ENCODE measurements at regions not wholly inside any gene's neighbourhood (a gene's known extent, or its start where the extent isn't known, plus 50 kb on each side); places are given as distances from the start of the nearest gene placed in this dataset.
"Not testable (repeated sequence)": the region's sequence is repeated elsewhere in the genome, so short reads cannot be mapped to it uniquely, and the experiment has no call there.

DNA sequence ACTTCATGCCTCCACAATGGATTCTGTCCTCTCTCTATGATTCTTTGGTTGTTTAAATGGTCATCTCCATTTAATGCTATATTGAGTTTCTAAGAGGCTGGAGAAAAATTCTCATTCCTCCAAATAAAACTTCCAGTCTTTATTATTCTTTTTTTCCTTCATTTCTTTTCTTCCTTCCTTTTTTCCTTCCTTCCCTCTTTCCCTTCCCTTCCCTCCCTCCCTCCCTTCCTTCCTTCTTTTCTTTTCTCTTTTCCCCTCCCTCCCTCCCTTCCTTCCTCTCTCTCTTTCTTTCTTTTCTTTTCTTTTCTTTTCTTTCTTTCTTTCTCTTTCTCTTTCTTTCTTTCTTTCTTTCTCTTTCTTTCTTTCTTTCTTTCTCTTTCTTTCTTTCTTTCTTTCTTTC lies 386.1 kb upstream of the PROX1 start:
- DNase-seq = not testable (repeated sequence)

DNA sequence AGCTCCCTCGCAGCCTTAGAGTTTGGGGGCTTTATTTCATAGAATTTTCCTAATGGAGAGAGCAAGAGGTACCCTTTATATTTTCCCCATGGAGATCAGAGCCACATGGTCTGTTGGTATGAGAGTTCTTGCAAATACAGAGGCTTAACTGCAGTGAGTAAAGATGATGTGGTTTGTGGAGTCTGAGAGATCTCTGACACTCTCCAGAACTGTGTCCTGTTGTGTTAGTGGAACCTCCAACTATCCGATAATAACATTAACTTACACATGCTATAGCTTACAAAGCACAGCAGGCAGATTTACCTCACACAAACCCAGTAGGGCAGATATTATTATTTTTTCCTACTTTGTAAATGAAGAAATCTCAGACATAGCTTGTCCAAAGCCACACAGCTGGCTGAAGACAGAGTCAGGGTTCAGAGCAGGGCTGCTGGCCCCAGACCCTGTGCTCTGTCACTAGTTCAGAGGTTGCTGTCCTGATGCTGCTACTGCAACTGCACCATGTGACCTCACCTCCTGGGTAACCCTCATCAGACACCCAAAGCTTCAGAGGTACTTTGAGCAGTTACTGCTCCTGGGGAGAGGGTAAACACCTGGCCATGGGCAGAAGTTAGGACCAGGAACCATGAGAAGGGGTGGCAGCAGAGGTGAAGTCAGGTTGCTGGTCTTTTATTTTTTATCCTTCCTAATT lies 384.8 kb upstream of the PROX1 start:
- DNase-seq = no peak

DNA sequence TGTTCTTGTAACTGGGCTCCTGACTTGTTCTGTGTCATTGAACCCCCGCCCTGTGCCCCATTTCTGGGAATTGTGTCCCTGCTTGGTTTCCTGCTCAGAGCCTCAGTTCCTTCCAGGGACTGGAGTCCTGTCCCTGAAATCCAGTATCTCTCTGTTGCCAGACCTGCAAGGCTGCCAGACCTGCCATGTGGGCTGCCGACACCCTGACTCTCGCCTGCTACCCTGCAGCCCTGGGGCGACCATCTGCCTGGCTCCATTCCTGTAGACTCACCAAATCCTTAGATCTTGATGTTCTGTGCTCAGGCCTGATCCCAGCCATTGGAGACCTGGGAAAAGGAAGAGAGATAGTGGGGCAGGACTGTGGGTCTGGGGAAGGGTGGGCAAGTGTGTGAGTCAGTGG lies 383.3 kb upstream of the PROX1 start:
- DNase-seq = no peak

DNA sequence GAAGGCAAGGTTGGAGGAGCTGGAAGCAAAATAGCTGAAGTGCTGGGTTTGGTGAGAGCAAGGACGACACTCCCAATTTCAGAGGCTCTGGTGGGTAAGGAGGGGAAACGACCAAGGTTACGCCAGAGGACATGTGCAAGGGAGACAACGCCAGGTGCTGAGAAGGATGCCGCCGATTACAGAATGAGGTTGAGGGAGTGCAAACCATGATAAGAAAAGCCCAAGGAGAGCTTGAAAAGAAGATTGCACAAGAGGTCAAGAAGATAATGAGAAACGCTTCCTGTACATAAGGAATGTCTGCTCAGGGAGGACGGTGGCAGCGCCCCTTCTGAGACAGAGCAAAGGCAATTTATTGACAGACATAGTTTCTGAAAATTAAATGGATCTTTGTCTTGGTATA lies 382.0 kb upstream of the PROX1 start:
- no peak for DNase-seq

DNA sequence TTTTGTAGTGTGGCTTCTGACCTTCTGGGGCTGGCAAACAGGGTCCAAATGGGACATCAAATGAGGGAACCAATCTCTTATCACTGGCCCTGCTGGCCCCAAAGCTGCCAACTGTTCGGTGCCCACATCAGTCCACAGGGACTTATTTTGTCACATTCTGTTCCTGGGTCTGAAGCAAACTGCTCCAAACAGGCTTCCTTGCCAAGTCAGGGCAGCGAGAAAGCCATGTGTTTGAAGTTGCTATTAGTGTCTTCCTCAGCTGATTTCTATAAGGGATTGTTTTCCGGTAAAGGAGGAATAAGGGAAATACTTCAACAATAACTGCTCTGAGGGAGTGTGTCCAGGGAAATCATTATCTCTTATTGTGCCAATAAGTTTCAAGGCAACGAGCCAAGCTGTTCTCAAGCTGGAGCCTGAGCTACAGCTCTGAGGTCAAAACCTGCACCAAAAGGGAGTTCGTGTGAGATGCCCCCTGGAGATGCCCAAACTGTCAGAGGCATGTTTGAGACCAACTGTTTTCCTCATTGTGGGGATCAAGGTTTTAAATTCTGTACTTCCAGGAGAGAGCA lies 381.4 kb upstream of the PROX1 start:
- DNase-seq = no peak

DNA sequence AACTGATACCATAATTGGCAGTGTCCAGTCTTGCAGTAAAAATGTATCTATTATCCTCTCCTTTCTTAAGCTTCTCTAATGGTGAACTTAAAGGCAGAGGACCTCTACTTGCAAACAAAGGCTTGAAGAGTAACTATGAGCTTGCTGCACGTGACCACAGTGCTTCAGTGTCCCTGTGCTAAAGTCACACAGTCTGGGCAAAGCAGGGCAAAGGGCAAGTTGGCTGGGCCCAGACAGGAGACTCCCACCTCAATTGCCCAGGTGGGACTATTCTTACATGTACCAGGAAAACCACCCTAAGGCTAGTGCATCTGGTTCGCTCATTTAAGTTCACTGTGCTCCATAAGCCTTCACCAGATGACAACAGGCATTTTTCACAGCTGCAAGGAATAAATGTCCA lies 374.2 kb upstream of the PROX1 start:
- DNase-seq = no peak

DNA sequence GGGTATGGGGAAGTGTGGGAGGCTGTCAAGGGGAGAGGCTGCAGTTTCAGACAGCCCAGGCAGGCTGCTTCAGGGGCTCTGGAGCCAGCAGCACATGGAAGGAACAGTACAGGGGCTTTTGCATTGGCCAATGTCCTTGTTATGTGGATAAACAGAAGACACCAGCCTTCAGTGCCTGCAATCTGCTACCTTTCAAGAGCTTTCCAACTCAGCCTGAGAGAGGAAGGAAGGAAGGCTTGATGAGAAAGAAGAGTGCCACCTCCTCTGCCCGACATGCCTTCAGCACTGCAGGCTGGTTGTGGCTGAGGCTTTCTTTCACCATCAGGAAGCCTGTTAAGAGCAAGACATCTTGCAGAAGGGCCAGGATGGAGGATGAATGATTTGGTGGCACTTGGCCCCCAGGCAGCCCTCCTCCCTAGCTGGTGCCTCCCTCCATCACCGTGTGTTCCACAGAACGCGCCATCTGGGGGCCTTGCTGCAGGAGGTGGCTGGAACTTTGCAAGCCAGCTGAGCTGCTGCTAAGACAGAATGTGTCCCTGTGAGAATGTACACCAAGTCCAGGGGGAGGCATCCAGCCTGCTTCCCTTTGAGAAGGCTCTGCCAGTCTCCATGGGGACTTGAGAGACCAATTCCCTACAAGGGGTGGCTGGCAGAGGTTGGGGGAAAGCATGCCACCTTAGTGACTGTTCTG lies 372.4 kb upstream of the PROX1 start:
- DNase-seq = no peak

DNA sequence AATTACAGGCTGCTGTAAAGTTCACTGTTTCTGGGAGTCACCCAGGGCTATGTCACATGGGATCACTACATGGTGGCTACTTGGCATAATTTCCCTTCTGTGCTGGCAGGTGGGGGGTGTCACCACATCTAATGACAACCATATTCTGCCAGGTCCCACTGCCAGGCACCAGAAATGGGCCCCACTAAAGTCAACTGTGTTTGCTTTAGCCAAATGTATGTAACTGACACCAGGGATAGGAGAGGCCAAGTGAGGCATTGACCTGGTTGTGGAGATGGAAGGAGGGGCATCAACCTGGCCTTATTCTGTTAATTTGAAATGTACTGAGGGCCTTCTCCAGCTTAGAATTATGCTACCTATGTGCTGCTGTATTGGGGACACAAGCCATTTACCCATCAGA lies 370.6 kb upstream of the PROX1 start:
- DNase-seq = no peak

DNA sequence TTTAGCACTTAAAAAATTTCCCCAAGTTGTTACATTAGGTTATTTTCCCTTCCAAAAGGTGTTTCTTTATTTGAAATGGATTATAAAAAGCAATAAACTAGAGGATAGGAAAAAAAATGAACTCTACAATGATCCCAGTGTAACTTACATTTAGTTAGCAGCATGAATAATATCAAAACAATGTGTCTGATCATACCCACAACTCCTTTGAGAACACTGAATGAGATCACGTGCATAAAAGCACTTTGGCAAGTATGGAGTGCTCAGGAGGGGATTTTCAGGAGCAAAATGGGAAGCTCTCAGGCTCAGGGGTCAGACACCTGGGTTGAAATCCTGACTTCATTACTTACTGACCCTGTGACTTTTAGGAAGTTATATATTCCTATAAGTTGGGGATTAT lies 369.7 kb upstream of the PROX1 start:
- no peak for DNase-seq

DNA sequence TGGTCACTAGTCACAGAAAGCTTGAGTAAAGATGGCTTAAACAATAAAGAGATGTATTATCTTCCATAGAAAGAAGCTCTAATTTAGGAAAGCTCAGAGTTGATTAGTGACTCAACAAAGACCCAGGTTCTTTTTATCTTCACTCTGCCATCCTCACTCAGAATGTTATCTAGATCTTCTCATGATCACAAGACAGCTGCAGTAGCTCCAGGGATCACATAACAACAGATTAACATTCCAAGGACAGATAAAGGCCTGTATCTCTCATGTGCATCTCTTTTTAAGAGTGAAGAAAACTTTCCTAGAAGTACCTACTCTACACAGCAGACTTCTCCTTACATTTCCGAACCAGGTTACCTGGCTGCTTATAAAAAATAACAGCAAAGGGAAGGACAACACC lies 368.7 kb upstream of the PROX1 start:
- DNase-seq = no peak

DNA sequence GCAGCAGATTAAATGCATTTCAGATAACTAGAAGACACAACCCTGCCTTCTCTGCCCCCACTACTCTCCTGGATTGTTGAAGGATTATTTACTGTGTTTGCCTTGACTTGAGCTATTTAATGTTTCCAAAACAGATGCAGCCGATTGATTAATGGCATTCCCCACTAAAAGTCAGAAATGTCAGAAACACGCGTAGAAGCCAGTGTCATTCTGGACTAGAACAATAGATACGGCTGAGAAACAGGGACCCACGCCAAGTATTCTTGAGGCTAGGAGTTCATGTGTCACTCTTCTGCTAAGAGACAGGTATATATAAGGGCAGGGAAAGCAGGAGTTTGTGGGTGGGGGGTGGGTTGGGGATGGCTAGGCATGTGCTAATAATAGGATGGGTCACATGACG lies 366.7 kb upstream of the PROX1 start:
- DNase-seq = no peak

DNA sequence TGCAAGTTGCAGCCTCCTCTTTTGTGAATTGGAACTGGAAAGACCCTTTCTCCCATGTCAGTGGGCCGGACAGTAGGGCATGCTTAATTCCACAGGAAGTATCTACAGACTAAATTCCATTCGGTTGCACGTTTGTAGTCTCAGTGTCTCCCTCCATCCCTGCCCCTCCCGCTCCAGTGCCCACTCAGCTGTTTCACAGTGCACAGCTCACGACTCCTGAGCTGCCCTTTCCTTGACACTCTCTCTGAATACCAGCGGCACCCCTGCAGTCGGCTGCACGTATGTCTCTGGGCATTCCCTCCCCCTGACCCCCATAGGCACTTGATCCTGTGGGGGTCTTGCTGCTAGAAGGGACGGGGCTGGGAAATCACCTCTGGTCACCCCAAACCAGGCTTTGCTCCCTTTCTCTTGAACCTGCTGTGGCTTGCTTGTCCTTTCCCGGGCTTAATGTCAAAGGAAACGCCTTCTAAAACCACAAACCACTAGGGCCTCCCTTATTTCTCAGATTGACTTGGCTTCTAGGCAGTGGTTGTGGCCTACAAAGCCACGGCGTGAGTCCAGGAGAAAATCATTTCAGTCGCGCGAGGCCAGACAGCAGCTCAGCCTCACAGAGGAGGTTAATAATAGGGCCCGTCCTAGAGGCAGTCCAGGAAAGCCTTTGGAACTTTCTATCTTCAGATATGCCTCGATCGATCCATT lies 365.3 kb upstream of the PROX1 start:
- no peak for DNase-seq

DNA sequence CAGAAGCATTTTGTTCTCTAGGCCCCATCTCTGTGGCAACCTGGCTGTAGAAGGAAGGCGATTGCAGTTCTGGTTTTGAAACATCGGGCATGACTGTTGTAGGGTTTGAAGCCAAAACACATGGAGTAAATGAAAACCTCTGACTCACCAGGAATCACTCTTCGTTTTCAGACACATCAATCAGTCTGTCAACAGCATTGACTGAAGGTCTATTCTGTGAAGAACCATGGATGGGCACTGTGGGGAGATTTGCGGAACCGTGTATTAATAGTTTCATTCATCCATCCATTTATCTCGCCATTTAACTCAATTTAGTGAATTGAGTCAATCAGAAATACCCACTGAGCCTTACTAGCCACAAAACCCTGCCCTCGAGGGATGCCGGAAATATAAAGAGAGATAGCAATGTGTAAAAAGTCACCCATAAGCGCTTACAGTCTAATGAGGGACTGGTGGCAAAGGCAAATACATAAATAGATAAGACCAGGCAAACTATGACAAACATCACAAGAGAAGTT lies 364.6 kb upstream of the PROX1 start:
- no peak for DNase-seq

DNA sequence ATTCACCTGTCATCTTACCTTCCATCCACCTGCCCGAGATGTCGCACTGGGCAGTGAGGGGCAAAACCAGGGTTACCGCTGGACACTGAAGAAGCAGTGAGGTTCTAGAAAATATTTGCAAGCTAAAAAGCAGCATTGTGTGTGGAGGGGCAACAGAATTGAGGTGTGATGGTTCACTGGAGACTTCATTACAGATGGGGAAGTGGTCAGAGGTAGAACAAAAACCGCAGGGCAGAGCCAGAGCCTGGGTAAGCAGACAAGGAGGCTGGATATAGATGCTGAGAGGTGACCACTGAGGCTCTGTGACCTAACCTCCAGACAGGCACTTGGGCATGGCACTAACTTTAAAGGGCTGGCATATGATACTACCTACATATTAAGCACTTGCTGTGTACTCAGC lies 363.9 kb upstream of the PROX1 start:
- no peak for DNase-seq

DNA sequence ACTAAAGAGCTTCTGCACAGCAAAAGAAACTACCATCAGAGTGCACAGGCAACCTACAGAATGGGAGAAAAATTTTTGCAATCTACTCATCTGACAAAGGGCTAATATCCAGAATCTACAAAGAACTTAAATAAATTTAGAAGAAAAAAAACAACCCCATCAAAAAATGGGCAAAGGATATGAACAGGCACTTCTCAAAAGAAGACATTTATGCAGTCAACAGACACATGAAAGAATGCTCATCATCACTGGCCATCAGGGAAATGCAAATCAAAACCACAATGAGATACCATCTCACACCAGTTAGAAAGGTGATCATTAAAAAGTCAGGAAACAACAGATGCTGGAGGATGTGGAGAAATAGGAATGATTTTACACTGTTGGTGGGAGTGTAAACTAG lies 351.0 kb upstream of the PROX1 start:
- DNase-seq = not testable (repeated sequence)

DNA sequence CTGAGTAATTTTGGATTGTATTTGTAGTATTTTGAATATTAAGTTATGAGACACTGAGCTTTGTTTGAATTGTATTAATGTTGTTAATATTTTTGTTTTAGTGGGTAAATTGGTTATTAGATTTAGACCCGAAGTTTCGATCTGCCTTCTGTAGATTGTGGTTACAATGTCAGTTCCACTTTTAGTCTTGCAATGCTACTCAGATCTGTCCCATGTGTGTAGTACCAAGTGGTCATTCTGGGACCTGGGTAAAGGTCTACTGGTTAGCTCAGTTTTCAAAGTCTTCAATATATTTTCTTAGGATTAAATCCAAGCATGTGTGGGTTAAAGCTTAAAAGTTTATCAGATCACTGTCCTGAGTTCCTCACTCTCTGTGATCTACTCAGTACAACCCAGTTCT lies 346.5 kb upstream of the PROX1 start:
- no peak for DNase-seq

DNA sequence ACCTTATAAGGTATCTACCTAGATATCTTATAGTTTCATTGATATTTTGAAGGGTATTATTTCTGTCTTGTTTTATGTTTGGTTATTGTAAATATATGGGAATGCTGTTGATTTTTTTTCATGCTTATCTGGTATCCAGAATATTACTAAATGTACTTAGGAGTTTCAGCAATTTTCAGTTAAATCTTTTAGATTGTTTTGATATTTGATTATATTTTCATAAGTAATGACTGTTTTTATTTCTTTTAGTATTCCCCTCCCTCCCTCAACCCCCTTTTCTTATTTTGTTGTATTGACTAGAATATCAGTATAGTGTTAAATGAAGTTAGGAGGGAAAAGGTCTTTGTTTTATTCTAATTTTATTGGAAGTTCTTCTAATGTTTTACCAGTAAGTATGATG lies 344.4 kb upstream of the PROX1 start:
- no peak for DNase-seq

DNA sequence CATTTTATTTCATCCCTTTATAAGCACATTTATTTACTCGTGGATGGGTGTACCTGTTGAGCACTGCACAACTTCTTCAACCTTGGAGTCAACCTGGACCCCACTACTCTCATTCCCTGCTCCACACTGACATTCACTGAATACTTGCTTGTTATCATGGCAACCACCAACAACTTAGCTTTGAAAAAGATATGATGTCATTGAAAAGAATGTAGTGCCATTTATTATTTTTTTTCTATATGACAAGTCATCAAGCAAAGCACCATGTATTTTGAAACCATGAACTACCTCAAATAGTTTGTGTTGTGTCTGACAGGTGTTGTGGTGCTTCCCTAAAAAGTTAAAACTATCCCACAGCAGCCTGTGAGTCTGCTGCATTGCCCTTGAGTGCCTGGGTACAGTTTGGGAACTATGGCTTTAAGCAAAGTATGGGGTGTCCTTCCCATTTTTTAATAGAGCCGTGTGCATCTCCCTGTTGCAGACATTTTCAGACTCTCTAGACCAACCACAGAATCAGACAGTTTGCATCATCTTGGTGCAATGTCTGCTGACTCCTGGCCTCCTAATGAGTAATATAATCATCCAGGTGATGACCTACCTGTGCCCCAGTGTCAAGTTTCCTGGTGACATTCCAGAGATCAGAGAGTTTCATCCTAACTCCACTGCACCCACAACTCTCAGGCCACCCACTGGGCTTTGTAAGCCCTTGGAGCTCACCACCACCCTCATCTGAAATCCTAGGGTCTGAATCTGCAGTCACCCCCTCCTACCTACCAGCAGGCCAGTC lies 339.7 kb upstream of the PROX1 start:
- no peak for DNase-seq

DNA sequence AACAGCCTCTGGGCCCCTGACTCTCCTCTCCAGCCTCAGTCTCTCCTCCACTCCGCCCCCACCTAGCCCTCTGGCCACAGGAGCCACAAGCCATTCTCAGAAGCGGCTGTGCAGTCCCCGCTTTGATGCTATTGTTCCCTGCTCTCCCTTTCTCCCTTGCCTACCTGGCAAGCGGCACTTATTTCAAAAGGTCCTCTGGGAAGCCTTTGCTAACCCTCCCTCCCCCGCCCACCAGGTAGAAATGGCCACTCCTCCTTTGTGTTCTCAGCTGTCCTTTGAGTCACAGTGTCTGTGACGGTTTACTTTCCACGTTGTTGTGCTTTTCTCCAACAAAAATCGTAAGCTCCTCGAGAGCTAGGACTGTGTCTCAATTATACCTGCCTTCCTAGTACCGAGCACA lies 338.4 kb upstream of the PROX1 start:
- no peak for DNase-seq

DNA sequence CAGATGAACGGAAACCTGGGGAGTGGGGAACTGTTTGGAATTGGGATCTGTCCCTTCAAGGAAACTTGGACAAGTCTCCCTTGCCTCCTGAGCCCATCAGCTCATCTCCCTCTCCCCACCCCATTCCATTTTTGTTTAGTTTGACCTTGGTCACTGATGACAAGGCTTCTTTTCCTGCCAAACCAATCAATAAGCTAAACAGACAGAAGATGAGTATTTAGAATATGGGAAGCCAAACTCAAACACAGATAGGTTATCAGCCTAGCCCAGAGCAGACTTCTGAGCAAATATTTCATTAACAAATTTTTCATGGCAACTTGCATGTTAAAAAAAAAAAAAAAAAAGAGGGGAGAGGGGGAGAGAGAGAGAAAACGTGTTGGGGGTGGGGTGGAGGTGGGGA lies 337.2 kb upstream of the PROX1 start:
- no peak for DNase-seq

DNA sequence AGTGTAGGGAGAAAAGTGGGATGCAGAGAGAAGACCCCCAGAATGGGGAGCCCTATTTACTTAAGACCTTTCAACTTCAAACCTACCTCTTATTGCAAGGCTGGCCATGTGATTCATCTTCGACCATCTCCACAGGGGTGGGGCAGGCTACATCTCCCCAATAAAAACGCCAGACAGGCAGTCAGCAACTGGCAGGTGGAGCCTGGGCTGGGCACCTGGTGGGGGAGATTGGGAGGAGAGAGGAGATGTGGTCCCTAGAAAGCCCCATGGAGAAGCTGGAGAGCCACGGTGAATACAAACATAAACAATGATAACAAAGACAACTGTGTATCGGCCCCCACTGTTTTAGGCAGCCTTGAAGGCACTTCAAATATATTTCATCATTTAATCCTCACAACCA lies 336.7 kb upstream of the PROX1 start:
- DNase-seq = no peak

DNA sequence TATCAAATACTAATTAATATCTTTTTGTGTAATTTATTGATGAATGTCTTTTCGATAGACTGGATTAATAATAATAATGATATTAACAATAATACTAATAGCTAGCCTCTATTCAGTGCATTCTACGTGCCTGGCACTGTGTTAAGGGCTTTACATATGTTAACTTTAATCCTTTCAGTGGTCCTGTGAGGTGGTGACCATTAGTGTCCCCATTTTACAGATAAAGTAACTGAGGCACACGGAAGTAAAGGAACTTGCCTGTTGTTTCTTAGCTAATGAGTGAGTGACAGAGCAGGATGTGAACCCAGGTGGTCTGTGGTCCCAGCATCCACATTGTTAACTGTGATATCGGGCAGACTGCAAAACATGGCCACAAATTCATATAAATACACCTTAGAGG lies 335.7 kb upstream of the PROX1 start:
- DNase-seq = no peak

DNA sequence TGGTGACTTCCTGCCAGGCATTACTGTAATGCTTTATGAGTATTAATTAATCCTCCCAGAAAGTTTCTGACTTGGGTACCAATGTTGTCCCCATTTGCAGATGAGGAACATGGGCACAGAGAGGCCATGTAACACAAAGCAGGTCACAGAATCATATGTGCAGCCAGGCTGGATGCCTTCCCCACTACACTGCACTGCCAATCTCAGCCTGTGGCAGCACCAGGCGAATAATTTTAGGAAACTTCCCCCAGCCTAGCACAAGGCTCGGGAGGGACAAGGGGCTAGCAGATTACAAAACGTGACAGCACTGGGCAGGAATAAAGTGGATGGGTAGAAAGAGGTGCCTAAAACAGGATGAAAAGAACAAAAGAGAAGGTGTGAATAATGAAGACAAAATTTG lies 331.7 kb upstream of the PROX1 start:
- DNase-seq = no peak
